T-helper 1 cell treated with Interleukin-12 subunit alpha and Interleukin-12 subunit beta and Interleukin-4 antibody, amounts not matched to agents 30 μg/mL and 1 μg/mL, for 36 hours (primary cell): ENCODE measurements at regions not wholly inside any gene's neighbourhood (a gene's known extent, or its start where the extent isn't known, plus 50 kb on each side); places are given as distances from the start of the nearest gene placed in this dataset.

Source experiments
- H3K27ac Mint-ChIP-seq: one replicate; pipeline ENCODE4 v1.8.0; 2021; ENCODE audit warnings: mild to moderate bottlenecking, mixed read lengths
- H3K27me3 Mint-ChIP-seq: one replicate; pipeline ENCODE4 v1.8.0; 2021; ENCODE audit warnings: low read depth, mixed read lengths
- H3K36me3 Mint-ChIP-seq: one replicate; pipeline ENCODE4 v1.8.0; 2021; ENCODE audit warnings: low read depth, mixed read lengths
- H3K4me1 Mint-ChIP-seq: one replicate; pipeline ENCODE4 v1.8.0; 2021; ENCODE audit warnings: low read depth, mixed read lengths
- H3K4me3 Mint-ChIP-seq: one replicate; pipeline ENCODE4 v1.8.0; 2021; ENCODE audit warnings: mild to moderate bottlenecking, moderate library complexity, mixed read lengths
- H3K9me3 Mint-ChIP-seq: one replicate; pipeline ENCODE4 v1.8.0; 2021; ENCODE audit warnings: mixed read lengths

GRCh38 chr7:69177941-69178494 is 420.3 kb upstream of the AUTS2 start:
- Mint-ChIP-seq H3K4me3 (no peak overlapping the region), H3K27ac (no peak overlapping the region), H3K9me3 (peaks cover 17% of the 10 kb centered on the region), H3K4me1 (no peaks in the 10 kb centered on the region), H3K36me3 (no peaks in the 10 kb centered on the region), H3K27me3 (no peaks in the 10 kb centered on the region)

GRCh38 chr7:69180662-69181061 is 417.6 kb upstream of the AUTS2 start:
- Mint-ChIP-seq H3K4me3 (no peak overlapping the region), H3K9me3 (peaks cover 22% of the 10 kb centered on the region), H3K27ac (no peak overlapping the region), H3K4me1 (no peaks in the 10 kb centered on the region), H3K27me3 (no peaks in the 10 kb centered on the region), H3K36me3 (no peaks in the 10 kb centered on the region)

DNA sequence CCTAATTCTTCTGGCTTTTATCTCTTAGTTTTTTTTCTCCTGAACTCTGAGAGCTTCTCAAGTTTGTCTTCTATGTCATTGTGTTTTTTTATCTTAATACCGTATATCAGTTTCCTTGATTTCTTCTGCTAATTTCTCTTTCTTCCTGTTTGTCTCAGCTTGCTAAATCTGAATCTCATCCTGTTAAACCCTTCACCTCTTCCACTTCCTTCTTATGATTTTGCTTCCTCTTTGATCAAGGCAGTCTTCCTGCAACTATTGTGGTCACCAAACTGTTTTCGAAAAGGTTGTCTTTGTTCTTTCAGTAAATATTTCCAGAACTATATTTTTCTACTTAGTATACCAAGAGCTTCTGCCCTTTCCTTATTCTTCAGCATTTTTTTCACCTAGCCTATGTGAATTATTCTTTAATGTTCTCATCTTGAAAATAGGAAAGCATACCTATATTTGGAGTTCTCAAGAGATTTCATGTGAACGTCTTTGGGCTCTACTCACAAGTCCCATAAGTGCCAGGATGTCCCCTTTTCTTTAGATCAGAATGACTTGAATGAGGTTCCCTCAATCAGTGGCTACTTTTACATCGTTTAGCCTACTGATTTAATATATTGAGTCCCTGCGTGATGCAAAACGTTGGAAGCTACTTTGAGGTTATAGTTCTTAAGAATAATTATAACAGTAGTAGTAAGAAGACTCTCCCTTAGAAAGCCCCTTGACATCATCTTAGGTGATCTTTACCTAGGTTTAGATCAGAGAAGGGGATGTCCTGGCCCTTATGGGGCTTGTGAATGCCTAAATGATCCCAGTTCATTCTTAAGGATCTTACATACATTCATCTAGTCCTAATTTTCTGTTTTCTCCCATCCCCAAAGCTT is 415.4 kb upstream of the AUTS2 start:
- Mint-ChIP-seq H3K36me3 (no peaks in the 10 kb centered on the region), H3K27me3 (no peaks in the 10 kb centered on the region), H3K4me1 (no peaks in the 10 kb centered on the region), H3K4me3 (no peak overlapping the region), H3K9me3 (peaks cover 35% of the 10 kb centered on the region), H3K27ac (no peak overlapping the region)

- no peaks in the 10 kb centered on the region for H3K27me3 Mint-ChIP-seq
- no peak overlapping the region for H3K4me3 Mint-ChIP-seq
- no peaks in the 10 kb centered on the region for H3K4me1 Mint-ChIP-seq
- no peaks in the 10 kb centered on the region for H3K36me3 Mint-ChIP-seq
- H3K9me3 Mint-ChIP-seq, result peaks cover 38% of the 10 kb centered on the region
- H3K27ac Mint-ChIP-seq, result no peak overlapping the region
Observed at GRCh38 chr7:69184339-69184738, 413.9 kb upstream of the AUTS2 start.

DNA sequence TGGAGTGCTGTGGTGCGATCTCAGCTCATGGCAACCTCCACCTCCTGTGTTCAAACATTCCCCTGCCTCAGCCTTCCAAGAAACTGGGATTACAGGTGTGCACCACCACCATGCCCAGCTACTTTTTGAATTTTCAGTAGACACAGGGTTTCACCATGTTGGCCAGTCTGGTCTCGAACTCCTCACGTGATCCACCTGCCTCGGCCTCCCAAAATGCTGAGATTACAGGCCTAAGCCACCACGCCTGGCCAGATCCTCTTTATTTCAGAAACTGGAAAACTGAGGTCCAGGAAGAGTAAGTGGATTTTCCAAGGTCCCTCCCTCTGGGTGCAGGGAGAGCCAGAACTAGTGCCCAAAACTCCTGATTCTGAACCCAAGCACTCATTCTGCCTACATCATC is 413.1 kb upstream of the AUTS2 start:
- Mint-ChIP-seq H3K4me1 (no peaks in the 10 kb centered on the region), H3K36me3 (no peaks in the 10 kb centered on the region), H3K27me3 (no peaks in the 10 kb centered on the region), H3K27ac (no peak overlapping the region), H3K4me3 (no peak overlapping the region), H3K9me3 (peaks cover 38% of the 10 kb centered on the region)

GRCh38 chr7:69186974-69187373 is 411.3 kb upstream of the AUTS2 start:
- H3K9me3 Mint-ChIP-seq, result peaks cover 37% of the 10 kb centered on the region
- no peaks in the 10 kb centered on the region for H3K36me3 Mint-ChIP-seq
- H3K27ac Mint-ChIP-seq, result no peak overlapping the region
- H3K4me1 Mint-ChIP-seq, result no peaks in the 10 kb centered on the region
- no peak overlapping the region for H3K4me3 Mint-ChIP-seq
- H3K27me3 Mint-ChIP-seq, result no peaks in the 10 kb centered on the region

DNA sequence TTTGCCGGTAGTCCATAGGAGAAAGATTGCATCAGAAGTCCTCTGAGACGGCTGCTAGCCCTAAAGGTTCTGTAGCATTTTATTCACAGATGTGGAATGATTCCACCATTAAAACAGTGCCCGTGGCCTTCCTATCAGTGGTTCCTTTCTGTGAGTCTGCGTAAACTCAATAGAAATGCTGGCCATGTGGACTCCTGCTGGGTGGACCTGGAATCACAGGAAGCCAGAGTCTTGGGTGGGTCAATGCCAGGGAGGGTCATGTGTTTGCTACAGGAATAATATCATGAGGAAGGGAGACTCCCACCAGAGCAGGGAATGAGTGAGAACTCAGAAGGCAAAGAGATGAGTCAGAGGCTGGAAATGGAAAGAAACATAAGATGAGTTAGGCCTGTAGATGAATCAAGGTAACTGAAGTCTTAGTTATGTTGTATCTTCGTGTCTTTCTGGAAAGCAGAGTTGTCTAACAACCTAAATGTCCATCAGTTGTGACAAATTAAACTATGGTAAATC is 410.4 kb upstream of the AUTS2 start:
- Mint-ChIP-seq H3K36me3 (no peaks in the 10 kb centered on the region), H3K27ac (no peak overlapping the region), H3K4me3 (no peak overlapping the region), H3K4me1 (no peaks in the 10 kb centered on the region), H3K9me3 (peaks cover 32% of the 10 kb centered on the region), H3K27me3 (no peaks in the 10 kb centered on the region)

- H3K27ac Mint-ChIP-seq, result no peak overlapping the region
- H3K4me3 Mint-ChIP-seq, result no peak overlapping the region
- H3K27me3 Mint-ChIP-seq, result no peaks in the 10 kb centered on the region
- no peaks in the 10 kb centered on the region for H3K4me1 Mint-ChIP-seq
- no peaks in the 10 kb centered on the region for H3K36me3 Mint-ChIP-seq
- peaks cover 33% of the 10 kb centered on the region for H3K9me3 Mint-ChIP-seq
Observed at GRCh38 chr7:69189406-69189805, 408.9 kb upstream of the AUTS2 start.

GRCh38 chr7:69190025-69190424 is 408.2 kb upstream of the AUTS2 start:
- no peaks in the 10 kb centered on the region for H3K4me1 Mint-ChIP-seq
- H3K27ac Mint-ChIP-seq, result no peak overlapping the region
- H3K4me3 Mint-ChIP-seq, result no peak overlapping the region
- peaks cover 30% of the 10 kb centered on the region for H3K9me3 Mint-ChIP-seq
- no peaks in the 10 kb centered on the region for H3K36me3 Mint-ChIP-seq
- H3K27me3 Mint-ChIP-seq, result no peaks in the 10 kb centered on the region

GRCh38 chr7:69190763-69191162 is 407.5 kb upstream of the AUTS2 start:
- H3K36me3 Mint-ChIP-seq, result no peaks in the 10 kb centered on the region
- no peaks in the 10 kb centered on the region for H3K27me3 Mint-ChIP-seq
- peaks cover 28% of the 10 kb centered on the region for H3K9me3 Mint-ChIP-seq
- no peak overlapping the region for H3K4me3 Mint-ChIP-seq
- H3K27ac Mint-ChIP-seq, result no peak overlapping the region
- no peaks in the 10 kb centered on the region for H3K4me1 Mint-ChIP-seq

DNA sequence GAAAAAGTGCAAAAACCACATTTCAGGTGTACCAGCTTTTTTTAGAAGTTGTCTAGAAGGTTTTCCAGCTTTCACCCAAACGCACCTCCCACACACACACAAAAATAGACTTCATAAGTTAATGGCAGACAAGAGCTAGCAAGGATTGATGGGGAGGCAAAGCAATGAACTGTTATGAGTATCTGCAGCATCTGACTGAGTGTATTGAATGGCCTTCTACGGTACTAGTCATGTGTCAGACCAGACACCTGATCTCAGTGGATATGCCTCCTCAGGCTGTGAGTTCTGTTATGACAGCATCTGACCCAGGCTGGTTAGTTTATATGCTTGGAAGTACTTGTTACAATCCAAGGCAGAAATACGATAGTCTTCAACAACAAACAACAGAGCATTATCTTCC is 406.1 kb upstream of the AUTS2 start:
- Mint-ChIP-seq H3K9me3 (peaks cover 32% of the 10 kb centered on the region), H3K36me3 (no peaks in the 10 kb centered on the region), H3K4me3 (no peak overlapping the region), H3K27me3 (no peaks in the 10 kb centered on the region), H3K4me1 (no peaks in the 10 kb centered on the region), H3K27ac (no peak overlapping the region)

- Mint-ChIP-seq H3K27ac (no peak overlapping the region), H3K27me3 (no peaks in the 10 kb centered on the region), H3K9me3 (peaks cover 30% of the 10 kb centered on the region), H3K4me1 (no peaks in the 10 kb centered on the region), H3K36me3 (no peaks in the 10 kb centered on the region), H3K4me3 (no peak overlapping the region)
Observed at GRCh38 chr7:69193061-69193460, 405.2 kb upstream of the AUTS2 start.

DNA sequence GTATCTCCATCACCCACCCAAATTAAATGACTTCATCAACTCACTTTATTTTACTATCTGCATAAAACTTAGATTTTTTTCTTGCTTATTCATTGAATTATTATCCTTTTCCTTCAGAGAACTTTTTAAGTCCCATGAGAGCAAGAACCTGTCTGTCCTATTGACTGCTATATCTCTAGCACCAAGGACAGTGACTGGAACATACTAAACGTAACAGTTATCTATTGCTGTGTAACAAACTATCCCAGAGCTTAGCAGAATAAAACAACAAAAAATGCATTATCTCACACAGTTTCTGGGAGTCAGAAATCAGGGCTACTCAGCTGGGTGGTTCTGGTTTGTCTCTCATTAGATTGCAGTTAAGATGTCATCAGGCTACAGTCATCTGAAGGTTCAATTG is 401.7 kb upstream of the AUTS2 start:
- H3K27ac Mint-ChIP-seq, result no peak overlapping the region
- H3K4me3 Mint-ChIP-seq, result no peak overlapping the region
- H3K36me3 Mint-ChIP-seq, result no peaks in the 10 kb centered on the region
- H3K4me1 Mint-ChIP-seq, result no peaks in the 10 kb centered on the region
- H3K9me3 Mint-ChIP-seq, result peaks cover 43% of the 10 kb centered on the region
- H3K27me3 Mint-ChIP-seq, result no peaks in the 10 kb centered on the region

- H3K36me3 Mint-ChIP-seq, result no peaks in the 10 kb centered on the region
- no peaks in the 10 kb centered on the region for H3K4me1 Mint-ChIP-seq
- peaks cover 42% of the 10 kb centered on the region for H3K9me3 Mint-ChIP-seq
- no peaks in the 10 kb centered on the region for H3K27me3 Mint-ChIP-seq
- no peak overlapping the region for H3K27ac Mint-ChIP-seq
- H3K4me3 Mint-ChIP-seq, result no peak overlapping the region
Observed at GRCh38 chr7:69198250-69198649, 400.0 kb upstream of the AUTS2 start.

GRCh38 chr7:69199041-69199440 is 399.2 kb upstream of the AUTS2 start:
- Mint-ChIP-seq H3K4me1 (no peaks in the 10 kb centered on the region), H3K9me3 (peaks cover 37% of the 10 kb centered on the region), H3K27me3 (no peaks in the 10 kb centered on the region), H3K36me3 (no peaks in the 10 kb centered on the region), H3K27ac (no peak overlapping the region), H3K4me3 (no peak overlapping the region)
